Bone marrow (tissue), 2 donors: ENCODE measurements at regions not wholly inside any gene's neighbourhood (a gene's known extent, or its start where the extent isn't known, plus 50 kb on each side); places are given as distances from the start of the nearest gene placed in this dataset.
A peak's percentile ranks its signal among the peaks of the same experiment; 100 is the strongest.
"Not testable (repeated sequence)": the region's sequence is repeated elsewhere in the genome, so short reads cannot be mapped to it uniquely, and the experiment has no call there.

Experiments
- DNase-seq, 2 donors: peaks; one replicate each; lab custom pipeline; 2025; lab: John Stamatoyannopoulos, UW

- no peak for DNase-seq
Observed at GRCh38 chr3:14252321-14253021, 73.9 kb downstream of the LSM3 start.

GRCh38 chr3:14253022-14253706 is 74.5 kb downstream of the LSM3 start:
- DNase-seq: no peak

- no peak for DNase-seq
Observed at GRCh38 chr3:14253707-14254382, 75.2 kb downstream of the LSM3 start.

GRCh38 chr3:14254812-14255702 is 76.4 kb downstream of the LSM3 start:
- DNase-seq: no peak

- no peak for DNase-seq
Observed at GRCh38 chr3:14256046-14256445, 77.4 kb downstream of the LSM3 start.

GRCh38 chr3:14256561-14257342 is 78.1 kb downstream of the LSM3 start:
- no peak for DNase-seq

- no peak for DNase-seq
Observed at GRCh38 chr3:14258906-14259904, 80.6 kb downstream of the LSM3 start.

- no peak for DNase-seq
Observed at GRCh38 chr3:14260463-14260862, 81.8 kb downstream of the LSM3 start.

- DNase-seq: peak; percentile 49 to 67
Observed at GRCh38 chr3:14261229-14261628, 82.6 kb downstream of the LSM3 start.

- DNase-seq: no peak
Observed at GRCh38 chr3:14262212-14262611, 83.6 kb downstream of the LSM3 start.

GRCh38 chr3:14262867-14263266 is 84.2 kb downstream of the LSM3 start:
- DNase-seq: no peak

- no peak for DNase-seq
Observed at GRCh38 chr3:14263317-14264005, 84.8 kb downstream of the LSM3 start.

GRCh38 chr3:14265246-14265962 is 86.8 kb downstream of the LSM3 start:
- no peak for DNase-seq

GRCh38 chr3:14266361-14266760 is 87.7 kb downstream of the LSM3 start:
- no peak for DNase-seq

GRCh38 chr3:14267976-14268375 is 89.4 kb downstream of the LSM3 start:
- DNase-seq: no peak

- DNase-seq: no peak
Observed at GRCh38 chr3:14268897-14269296, 90.3 kb downstream of the LSM3 start.

GRCh38 chr3:14272041-14272958 is 93.7 kb downstream of the LSM3 start:
- not testable (repeated sequence) for DNase-seq
